ENCODE measurements at regions not wholly inside any gene's neighbourhood (a gene's known extent, or its start where the extent isn't known, plus 50 kb on each side); places are given as distances from the start of the nearest gene placed in this dataset.

DNA sequence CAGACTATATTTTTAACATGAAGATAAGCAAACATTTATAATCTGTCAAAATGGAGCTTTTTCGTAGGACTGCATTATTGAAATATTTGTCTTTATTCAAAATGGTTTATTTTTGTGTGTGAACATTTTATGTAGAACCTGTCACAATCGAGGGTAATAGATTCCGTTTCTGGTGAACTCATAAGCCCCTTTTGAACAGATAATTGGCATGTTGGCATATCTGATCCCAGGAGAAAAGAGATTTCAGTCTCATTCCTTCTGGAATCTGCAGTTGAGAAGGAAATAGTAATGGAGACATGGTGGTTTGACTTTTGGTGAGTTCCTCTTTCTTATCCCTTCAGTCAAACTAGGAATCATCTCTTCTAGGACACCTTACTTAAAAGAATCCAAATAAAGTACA, 427.9 kb upstream of the B3GALT2 start:
- no peak for DNase-seq (ENCODE audit: low read depth)
- TF ChIP-seq, protein P1, sequence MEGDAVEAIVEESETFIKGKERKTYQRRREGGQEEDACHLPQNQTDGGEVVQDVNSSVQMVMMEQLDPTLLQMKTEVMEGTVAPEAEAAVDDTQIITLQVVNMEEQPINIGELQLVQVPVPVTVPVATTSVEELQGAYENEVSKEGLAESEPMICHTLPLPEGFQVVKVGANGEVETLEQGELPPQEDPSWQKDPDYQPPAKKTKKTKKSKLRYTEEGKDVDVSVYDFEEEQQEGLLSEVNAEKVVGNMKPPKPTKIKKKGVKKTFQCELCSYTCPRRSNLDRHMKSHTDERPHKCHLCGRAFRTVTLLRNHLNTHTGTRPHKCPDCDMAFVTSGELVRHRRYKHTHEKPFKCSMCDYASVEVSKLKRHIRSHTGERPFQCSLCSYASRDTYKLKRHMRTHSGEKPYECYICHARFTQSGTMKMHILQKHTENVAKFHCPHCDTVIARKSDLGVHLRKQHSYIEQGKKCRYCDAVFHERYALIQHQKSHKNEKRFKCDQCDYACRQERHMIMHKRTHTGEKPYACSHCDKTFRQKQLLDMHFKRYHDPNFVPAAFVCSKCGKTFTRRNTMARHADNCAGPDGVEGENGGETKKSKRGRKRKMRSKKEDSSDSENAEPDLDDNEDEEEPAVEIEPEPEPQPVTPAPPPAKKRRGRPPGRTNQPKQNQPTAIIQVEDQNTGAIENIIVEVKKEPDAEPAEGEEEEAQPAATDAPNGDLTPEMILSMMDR (IDR thresholded peaks at IDR 0.05; ENCODE audit: insufficient read depth, low read length) = no peak
- no peak overlapping the region for H3K4me3 ChIP-seq (ENCODE audit: low read depth, low read length)

DNA sequence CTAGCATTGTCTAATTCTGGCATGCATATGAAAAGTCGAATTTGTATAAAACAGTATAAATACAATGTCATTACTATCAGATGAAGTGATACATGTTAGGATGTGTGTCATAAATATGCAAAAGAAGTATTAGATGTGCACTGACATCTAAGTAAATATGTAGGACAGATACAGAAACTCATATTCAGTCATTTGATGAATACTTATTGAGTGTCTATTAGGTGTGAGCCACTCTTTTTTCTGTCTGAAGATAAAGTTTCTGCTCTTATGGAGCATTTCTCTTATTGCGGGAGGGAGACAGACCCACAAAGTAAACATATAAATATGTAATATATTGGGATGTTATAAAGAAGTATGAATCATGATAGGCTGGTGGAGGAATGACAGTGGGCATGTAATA, 426.6 kb upstream of the B3GALT2 start:
- TF ChIP-seq, protein P1 (IDR thresholded peaks at IDR 0.05; ENCODE audit: insufficient read depth, low read length) = no peak
- no peak for DNase-seq (ENCODE audit: low read depth)
- no peak overlapping the region for H3K4me3 ChIP-seq (ENCODE audit: low read depth, low read length)

DNA sequence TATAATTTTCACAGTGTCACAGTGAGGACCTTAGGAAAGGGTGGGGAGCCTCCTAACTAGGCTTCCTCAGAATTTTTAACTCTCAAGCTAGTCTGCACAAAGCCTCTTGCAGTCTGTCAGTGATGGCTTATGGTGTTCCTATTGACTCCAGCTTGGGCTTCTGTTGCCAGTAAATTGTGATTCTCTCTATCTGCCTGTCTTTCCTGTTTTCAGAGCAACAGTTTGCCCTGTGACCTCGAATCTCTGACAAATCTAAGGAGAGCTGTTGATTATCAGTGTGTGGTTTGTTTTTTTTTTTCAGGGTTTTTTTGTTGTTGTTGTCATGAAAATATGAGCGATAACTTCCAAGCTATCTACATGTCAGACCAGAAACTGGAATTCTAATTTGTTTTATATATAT, 423.2 kb upstream of the B3GALT2 start:
- DNase-seq (ENCODE audit: low read depth) = no peak
- no peak overlapping the region for H3K4me3 ChIP-seq (ENCODE audit: low read depth, low read length)
- TF ChIP-seq, protein P1 (IDR thresholded peaks at IDR 0.05; ENCODE audit: insufficient read depth, low read length) = no peak

DNA sequence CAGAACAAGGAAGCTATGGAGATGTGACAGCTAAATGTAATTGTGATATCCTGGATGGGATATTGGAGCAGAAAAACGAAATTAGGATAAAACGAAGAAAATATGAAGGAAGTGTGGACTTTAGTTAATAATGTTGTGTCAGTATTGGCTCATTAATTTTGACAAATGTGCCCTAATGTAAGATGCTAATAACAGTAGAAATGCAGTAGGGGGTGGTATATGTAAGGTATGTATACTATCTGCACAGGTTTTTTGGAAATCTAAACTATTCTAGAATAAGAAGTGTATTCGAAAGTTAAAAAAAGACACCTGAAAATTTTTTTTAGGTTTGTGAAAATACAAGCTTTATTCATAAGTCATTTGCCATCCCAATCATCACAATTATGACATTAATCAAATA, 421.4 kb upstream of the B3GALT2 start:
- H3K4me3 ChIP-seq (ENCODE audit: low read depth, low read length) = no peak overlapping the region
- no peak for DNase-seq (ENCODE audit: low read depth)
- TF ChIP-seq, protein P1 (IDR thresholded peaks at IDR 0.05; ENCODE audit: insufficient read depth, low read length) = no peak

DNA sequence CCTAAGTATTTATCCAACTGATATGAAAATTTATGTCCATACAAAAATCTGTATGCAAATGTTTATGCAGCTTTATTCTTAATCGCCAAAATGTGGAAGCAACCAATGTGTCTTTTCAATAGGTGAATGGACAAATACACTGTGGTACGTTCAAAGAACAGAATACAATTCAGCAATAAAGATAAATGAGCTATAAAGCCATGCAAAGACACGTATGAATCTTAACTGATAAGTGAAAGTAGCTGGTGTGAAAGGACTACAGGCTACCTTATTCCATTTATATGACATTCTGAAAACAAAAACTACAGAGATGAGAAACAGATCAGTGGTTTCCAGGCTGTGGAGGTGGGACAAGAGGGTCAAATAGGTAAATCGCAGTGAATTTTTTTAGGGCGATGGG, 419.6 kb upstream of the B3GALT2 start:
- no peak for DNase-seq (ENCODE audit: low read depth)
- no peak overlapping the region for H3K4me3 ChIP-seq (ENCODE audit: low read depth, low read length)
- TF ChIP-seq, protein P1 (IDR thresholded peaks at IDR 0.05; ENCODE audit: insufficient read depth, low read length) = no peak

DNA sequence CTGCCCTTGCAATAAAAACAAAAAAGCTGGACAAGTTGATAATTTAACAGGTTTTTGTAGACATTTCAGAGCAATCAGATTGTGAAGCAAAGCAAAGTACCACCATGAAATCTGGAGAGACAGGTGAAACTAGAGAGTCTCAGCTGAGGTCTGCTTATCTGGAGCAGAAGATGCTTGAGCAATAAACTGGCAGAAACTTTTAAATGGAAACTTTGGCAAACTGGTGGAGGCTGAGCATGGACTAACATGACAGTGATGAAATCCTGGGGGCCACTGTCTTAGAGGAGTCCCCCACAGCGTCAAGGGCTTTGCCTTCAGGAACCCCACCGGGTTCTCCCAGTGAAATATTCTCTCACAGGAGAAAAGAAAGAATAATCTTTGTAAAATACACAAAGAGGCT, 416.3 kb upstream of the B3GALT2 start:
- TF ChIP-seq, protein P1 (IDR thresholded peaks at IDR 0.05; ENCODE audit: insufficient read depth, low read length) = no peak
- no peak overlapping the region for H3K4me3 ChIP-seq (ENCODE audit: low read depth, low read length)
- no peak for DNase-seq (ENCODE audit: low read depth)

DNA sequence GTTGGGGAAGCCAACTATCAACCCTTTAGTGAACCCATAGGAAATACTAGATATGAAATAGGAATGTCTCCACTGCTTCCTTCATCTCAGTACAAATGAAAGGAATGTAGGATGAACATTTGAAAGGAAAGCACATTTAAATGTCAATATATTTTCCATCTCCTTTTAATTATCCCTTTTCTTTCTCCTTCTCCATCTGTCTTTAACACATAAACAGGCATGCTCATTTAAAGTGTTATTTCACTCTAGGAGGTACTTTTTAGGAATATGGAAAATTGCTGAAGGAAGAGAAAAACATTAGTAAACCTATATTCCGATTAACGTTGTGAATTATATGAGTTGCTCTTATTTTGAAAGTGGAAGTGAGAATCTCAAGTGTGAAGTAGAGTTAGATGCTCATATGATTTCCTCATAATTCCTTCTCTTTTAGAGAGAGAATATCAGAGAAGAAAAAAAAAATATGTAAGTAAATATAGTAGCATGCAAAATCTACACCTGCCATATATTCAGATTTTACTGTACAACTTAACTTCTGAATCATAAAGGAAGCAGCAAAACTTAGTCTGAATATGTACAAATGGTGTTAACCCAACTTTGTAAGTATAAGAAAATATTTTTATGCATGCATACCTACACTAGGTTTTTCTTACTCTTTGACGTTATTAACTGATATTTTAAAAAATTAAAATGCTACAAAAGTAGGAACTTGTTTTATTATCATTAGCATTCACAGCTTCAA, 406.9 kb upstream of the B3GALT2 start:
- TF ChIP-seq, protein P1 (IDR thresholded peaks at IDR 0.05; ENCODE audit: insufficient read depth, low read length) = no peak
- no peak for DNase-seq (ENCODE audit: low read depth)

More for the DNA sequence above, 406.9 kb upstream of the B3GALT2 start:
- H3K4me3 ChIP-seq (ENCODE audit: low read depth, low read length) = no peak overlapping the region
